A673 (cell line): ENCODE measurements at regions not wholly inside any gene's neighbourhood (a gene's known extent, or its start where the extent isn't known, plus 50 kb on each side); places are given as distances from the start of the nearest gene placed in this dataset.

ENCODE experiments used
- CTCF ChIP-seq: fragments of 300-800, 200-600 bp; sonication (generic); conservative IDR thresholded peaks from 2 replicates; pipeline ENCODE4 v1.5.1; 2017; ENCODE audit warnings: low read depth, mild to moderate bottlenecking, antibody characterized with exemption, low read length, moderate library complexity, mixed read lengths
- EZH2 ChIP-seq: fragments of 200-600 bp; sonication (generic); IDR thresholded peaks from 2 replicates; pipeline ENCODE4 v1.6.1; 2017; ENCODE audit warnings: borderline replicate concordance, low read depth, mild to moderate bottlenecking, mixed read lengths, antibody characterized with exemption, low read length; ENCODE audit not compliant: poor library complexity, severe bottlenecking

DNA sequence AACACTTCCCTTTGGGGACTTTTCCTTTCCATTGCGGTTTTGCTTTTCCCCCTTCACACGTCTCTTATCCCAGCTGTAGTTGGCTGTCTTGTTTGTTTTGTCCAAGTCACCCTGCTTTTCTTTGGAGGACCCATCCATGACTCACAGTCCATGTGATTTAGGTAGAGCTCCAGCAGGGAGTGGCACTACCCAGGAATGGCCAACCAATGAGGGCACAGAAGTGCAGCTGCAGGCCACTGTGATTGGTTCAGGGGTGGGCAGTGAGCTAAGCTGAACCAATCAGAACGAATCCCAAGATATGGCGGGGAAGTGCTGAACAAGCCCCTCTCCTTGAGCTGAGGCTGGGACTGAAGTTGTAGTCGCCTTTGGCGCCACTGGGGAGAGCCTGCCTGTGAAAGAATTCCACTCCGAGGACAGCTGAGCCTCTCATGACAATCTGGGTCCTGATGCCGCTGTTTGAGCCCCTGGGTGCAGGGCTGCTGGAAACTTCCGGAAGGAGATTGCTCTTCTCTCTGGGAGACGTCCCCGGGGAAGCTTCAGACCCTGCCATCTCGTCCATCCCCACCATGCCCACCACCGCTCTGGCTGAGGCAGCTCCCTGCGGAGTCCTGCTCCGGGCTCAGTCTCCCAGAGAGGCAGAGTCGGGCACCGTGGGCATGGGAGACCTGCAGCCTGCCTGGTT lies 62.9 kb upstream of the URI1 start:
- TF ChIP-seq CTCF (no peak), EZH2 (no peak)
